GM23338 (cell line): ENCODE measurements at regions not wholly inside any gene's neighbourhood (a gene's known extent, or its start where the extent isn't known, plus 50 kb on each side); places are given as distances from the start of the nearest gene placed in this dataset.

Experiments used
- ATAC-seq: fragments of 200-7000 bp; cut with Tn5 transposase; 3 replicates; pipeline ENCODE4 v1.9.1; 2020
- DNase-seq: peaks from one replicate; pipeline ENCODE4 v3.0.0-alpha.2; 2015; ENCODE audit warnings: low spot score
- H2AFZ ChIP-seq: fragments of 200-600 bp; sonication (generic); 2 replicates; pipeline ENCODE4 v1.8.0; 2016; ENCODE audit warnings: antibody characterized with exemption, mild to moderate bottlenecking, moderate library complexity
- H3F3A ChIP-seq: fragments of 200-600 bp; sonication (generic); replicated peaks from 2 replicates; pipeline ENCODE4 v1.8.0; 2017; ENCODE audit warnings: antibody characterized with exemption, mixed run types, low read depth
- H3K27ac ChIP-seq: fragments of 200-600 bp; sonication (generic); 2 replicates; pipeline ENCODE4 v1.6.1; 2016; ENCODE audit warnings: low read depth
- H3K27me3 ChIP-seq: fragments of 200-600 bp; sonication (generic); 2 replicates; pipeline ENCODE4 v1.8.0; 2016; ENCODE audit warnings: mild to moderate bottlenecking, mixed run types, moderate library complexity; ENCODE audit not compliant: insufficient read depth
- H3K36me3 ChIP-seq: fragments of 200-600 bp; sonication (generic); 2 replicates; pipeline ENCODE4 v1.8.0; 2016; ENCODE audit warnings: mild to moderate bottlenecking; ENCODE audit not compliant: insufficient read depth
- H3K4me1 ChIP-seq: fragments of 200-600 bp; sonication (generic); 2 replicates; pipeline ENCODE4 v1.8.0; 2016; ENCODE audit warnings: mild to moderate bottlenecking, moderate library complexity; ENCODE audit not compliant: insufficient read depth
- H3K4me2 ChIP-seq: fragments of 200-600 bp; sonication (generic); 2 replicates; pipeline ENCODE4 v1.7.1; 2017; ENCODE audit warnings: mixed run types
- H3K4me3 ChIP-seq: fragments of 200-600 bp; sonication (generic); 2 replicates; pipeline ENCODE4 v1.6.1; 2016; ENCODE audit warnings: mixed run types
- H3K79me2 ChIP-seq: fragments of 200-600 bp; sonication (generic); replicated peaks from 2 replicates; pipeline ENCODE4 v1.8.0; 2017; ENCODE audit warnings: mild to moderate bottlenecking; ENCODE audit not compliant: insufficient read depth
- H3K9me2 ChIP-seq: fragments of 200-600 bp; sonication (generic); 2 replicates; pipeline ENCODE4 v1.8.0; 2017; ENCODE audit not compliant: insufficient read depth
- H4K20me1 ChIP-seq: fragments of 200-600 bp; sonication (generic); replicated peaks from 2 replicates; pipeline ENCODE4 v1.8.0; 2017; ENCODE audit warnings: mild to moderate bottlenecking; ENCODE audit not compliant: insufficient read depth
- H3K27ac Mint-ChIP-seq: 2 replicates; pipeline ENCODE4 v1.8.0; 2020; ENCODE audit warnings: inconsistent platforms, mild to moderate bottlenecking, moderate library complexity, mixed read lengths
- H3K27me3 Mint-ChIP-seq: 3 replicates; pipeline ENCODE4 v1.8.0; 2022; ENCODE audit warnings: low read depth, mild to moderate bottlenecking, moderate library complexity, mixed read lengths, inconsistent platforms; ENCODE audit not compliant: insufficient read depth, poor library complexity
- H3K36me3 Mint-ChIP-seq: 3 replicates; pipeline ENCODE4 v1.8.0; 2021; ENCODE audit warnings: low read depth, mild to moderate bottlenecking, inconsistent platforms, moderate library complexity, mixed read lengths
- H3K4me1 Mint-ChIP-seq: 3 replicates; pipeline ENCODE4 v1.8.0; 2020; ENCODE audit warnings: mild to moderate bottlenecking, inconsistent platforms, mixed read lengths
- H3K4me3 Mint-ChIP-seq: 3 replicates; pipeline ENCODE4 v1.8.0; 2021; ENCODE audit warnings: moderate library complexity, mild to moderate bottlenecking, inconsistent platforms, mixed read lengths
- H3K9me3 Mint-ChIP-seq: 3 replicates; pipeline ENCODE4 v1.8.0; 2020; ENCODE audit warnings: moderate library complexity, mild to moderate bottlenecking, inconsistent platforms, mixed read lengths
- ETS1 ChIP-seq: IDR thresholded peaks from 2 replicates; pipeline ENCODE4 v1.6.1; 2016; ENCODE audit warnings: antibody characterized with exemption
- EZH2 ChIP-seq: fragments of 200-600 bp; sonication (generic); IDR thresholded peaks from one replicate; pipeline ENCODE4 v1.8.0; 2017; ENCODE audit warnings: antibody characterized with exemption, mild to moderate bottlenecking, low read depth; ENCODE audit not compliant: unreplicated experiment
- EZH2phosphoT487 ChIP-seq: fragments of 200-600 bp; sonication (generic); IDR thresholded peaks from one replicate; pipeline ENCODE4 v1.8.1; 2018; ENCODE audit warnings: antibody characterized with exemption; ENCODE audit not compliant: unreplicated experiment
- JUNB ChIP-seq: IDR thresholded peaks from one replicate; pipeline ENCODE4 v1.6.1; 2016; ENCODE audit warnings: antibody characterized with exemption; ENCODE audit not compliant: unreplicated experiment
- NANOG ChIP-seq: IDR thresholded peaks from 2 replicates; pipeline ENCODE4 v1.6.1; 2016; ENCODE audit warnings: antibody characterized with exemption, borderline replicate concordance
- POLR2AphosphoS5 ChIP-seq: IDR thresholded peaks from 2 replicates; pipeline ENCODE4 v1.6.1; 2016; ENCODE audit warnings: antibody characterized with exemption, low read depth
- REST ChIP-seq: IDR thresholded peaks from one replicate; pipeline ENCODE4 v1.6.1; 2018; ENCODE audit warnings: antibody characterized with exemption; ENCODE audit not compliant: unreplicated experiment
- ZNF462 ChIP-seq: fragments of 250-450 bp; sonication (Bioruptor Pico); IDR thresholded peaks from 2 replicates; pipeline ENCODE4 v1.5.0; 2020; ENCODE audit warnings: mild to moderate bottlenecking, moderate library complexity

GRCh38 chr2:237012577-237013267 lies 73.0 kb upstream of the COPS8 start:
- Histone ChIP-seq H3K4me2 (no peak overlapping the region), H3K9me2 (0 out of 2 replicates have a peak, but pooled peaks cover 3% of the 10 kb centered on the region), H4K20me1 (no peaks in the 10 kb centered on the region), H3K27ac (no peak overlapping the region), H3K36me3 (no peaks in the 10 kb centered on the region), H3K4me1 (no peaks in the 10 kb centered on the region), H3K79me2 (no peaks in the 10 kb centered on the region), H3F3A (no peaks in the 10 kb centered on the region), H3K27me3 (no peaks in the 10 kb centered on the region), H2AFZ (no peak overlapping the region), H3K4me3 (no peak overlapping the region)
- TF ChIP-seq ZNF462, result no peak
- DNase-seq (no peak), ATAC-seq (no peak)
- H3K27me3 Mint-ChIP-seq, result peaks cover 10% of the 10 kb centered on the region
- H3K36me3 Mint-ChIP-seq, result no peaks in the 10 kb centered on the region
- H3K4me1 Mint-ChIP-seq, result no peaks in the 10 kb centered on the region
- H3K4me3 Mint-ChIP-seq, result no peak overlapping the region
- H3K27ac Mint-ChIP-seq, result no peak overlapping the region
- no peaks in the 10 kb centered on the region for H3K9me3 Mint-ChIP-seq

- H3K79me2 ChIP-seq, result no peaks in the 10 kb centered on the region
- no peak overlapping the region for H3K27ac ChIP-seq
- DNase-seq (no peak), ATAC-seq (no peak)
- no peak overlapping the region for H3K4me2 ChIP-seq
- no peak overlapping the region for H3K4me3 ChIP-seq
- Mint-ChIP-seq H3K36me3 (no peaks in the 10 kb centered on the region), H3K27ac (no peak overlapping the region), H3K4me3 (no peak overlapping the region), H3K27me3 (peaks cover 6% of the 10 kb centered on the region), H3K9me3 (no peaks in the 10 kb centered on the region), H3K4me1 (no peaks in the 10 kb centered on the region)
- no peaks in the 10 kb centered on the region for H3K4me1 ChIP-seq
- no peaks in the 10 kb centered on the region for H3K36me3 ChIP-seq
- H2AFZ ChIP-seq, result no peak overlapping the region
- H3F3A ChIP-seq, result no peaks in the 10 kb centered on the region
- H4K20me1 ChIP-seq, result no peaks in the 10 kb centered on the region; the same call in 1 of the 2 replicates
- H3K9me2 ChIP-seq, result peaks cover 6% of the 10 kb centered on the region; the same call in 1 of the 2 replicates
- no peaks in the 10 kb centered on the region for H3K27me3 ChIP-seq
- TF ChIP-seq ETS1, result no peak
- no peak for TF ChIP-seq JUNB
- TF ChIP-seq EZH2, result no peak
- no peak for TF ChIP-seq REST
- no peak for TF ChIP-seq POLR2AphosphoS5
- TF ChIP-seq NANOG, result no peak
- no peak for TF ChIP-seq EZH2phosphoT487
Measured at GRCh38 chr2:237016121-237016915, 69.4 kb upstream of the COPS8 start.
